Keratinocyte (primary cell): ENCODE measurements at regions not wholly inside any gene's neighbourhood (a gene's known extent, or its start where the extent isn't known, plus 50 kb on each side); places are given as distances from the start of the nearest gene placed in this dataset.

Source experiments
- EZH2 ChIP-seq: IDR thresholded peaks from one replicate; pipeline ENCODE4 v1.6.1; 2012; ENCODE audit warnings: inconsistent platforms, mild to moderate bottlenecking, low read length, moderate library complexity
- TF ChIP-seq, protein P1 (sequence below), 3 experiments: IDR thresholded peaks in 1 of 3; conservative IDR thresholded peaks in 1 of 3; optimal IDR thresholded peaks in 1 of 3; 2 replicates in 2 of 3; 3 replicates in 1 of 3; pipeline versions ENCODE3 to v1.5.1; 2011; ENCODE audit warnings: low read length in 3 of 3, mild to moderate bottlenecking in 3 of 3, moderate library complexity in 2 of 3, control low read depth in 1 of 3, inconsistent platforms in 1 of 3; ENCODE audit not compliant: insufficient read depth in 2 of 3; ENCODE audit errors: extremely low read depth in 1 of 3

DNA sequence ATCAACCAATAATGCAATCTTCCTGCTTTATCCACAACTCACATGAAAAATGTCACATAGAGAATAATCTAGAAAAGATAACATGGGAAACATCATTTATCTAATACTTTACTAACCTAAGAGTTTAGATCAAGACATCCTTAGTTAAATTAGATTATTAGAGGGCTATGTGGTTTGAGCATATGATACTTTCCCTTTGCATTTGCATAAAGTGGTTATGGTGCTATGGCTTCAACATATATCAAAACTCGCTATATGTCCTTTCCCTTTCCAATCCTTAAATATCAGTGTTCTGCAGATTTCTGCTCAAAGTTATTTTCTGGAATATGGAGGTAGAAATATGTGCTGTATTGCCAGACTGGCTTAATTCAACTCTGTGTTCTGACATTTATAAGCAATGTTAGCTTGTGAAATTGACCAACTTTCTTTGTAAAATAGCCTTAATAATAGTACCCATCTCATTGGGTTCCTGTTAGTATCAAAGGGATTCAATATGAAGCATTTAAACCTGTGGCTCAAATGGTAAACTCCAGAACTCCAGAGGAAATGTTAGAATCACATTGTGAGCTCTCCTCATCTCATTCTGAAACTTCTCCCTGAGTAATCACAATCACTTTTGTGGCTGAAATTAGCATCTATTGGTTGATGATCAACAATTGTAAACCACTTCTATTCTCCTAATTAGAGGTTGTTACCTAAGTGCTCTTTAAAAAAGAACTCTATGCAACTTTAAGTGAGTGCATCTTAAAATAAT is 1089.9 kb upstream of the SLC39A10 start:
- TF ChIP-seq, protein P1, sequence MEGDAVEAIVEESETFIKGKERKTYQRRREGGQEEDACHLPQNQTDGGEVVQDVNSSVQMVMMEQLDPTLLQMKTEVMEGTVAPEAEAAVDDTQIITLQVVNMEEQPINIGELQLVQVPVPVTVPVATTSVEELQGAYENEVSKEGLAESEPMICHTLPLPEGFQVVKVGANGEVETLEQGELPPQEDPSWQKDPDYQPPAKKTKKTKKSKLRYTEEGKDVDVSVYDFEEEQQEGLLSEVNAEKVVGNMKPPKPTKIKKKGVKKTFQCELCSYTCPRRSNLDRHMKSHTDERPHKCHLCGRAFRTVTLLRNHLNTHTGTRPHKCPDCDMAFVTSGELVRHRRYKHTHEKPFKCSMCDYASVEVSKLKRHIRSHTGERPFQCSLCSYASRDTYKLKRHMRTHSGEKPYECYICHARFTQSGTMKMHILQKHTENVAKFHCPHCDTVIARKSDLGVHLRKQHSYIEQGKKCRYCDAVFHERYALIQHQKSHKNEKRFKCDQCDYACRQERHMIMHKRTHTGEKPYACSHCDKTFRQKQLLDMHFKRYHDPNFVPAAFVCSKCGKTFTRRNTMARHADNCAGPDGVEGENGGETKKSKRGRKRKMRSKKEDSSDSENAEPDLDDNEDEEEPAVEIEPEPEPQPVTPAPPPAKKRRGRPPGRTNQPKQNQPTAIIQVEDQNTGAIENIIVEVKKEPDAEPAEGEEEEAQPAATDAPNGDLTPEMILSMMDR (optimal IDR thresholded peaks at IDR 0.05 in 1 of 3, IDR thresholded peaks at IDR 0.05 in 1 of 3, conservative IDR thresholded peaks at IDR 0.05 in 1 of 3; ENCODE audit: extremely low read depth in 1 of 3, insufficient read depth in 2 of 3, low read length in 3 of 3), result no peak
- TF ChIP-seq EZH2, result no peak
